H1 (cell line): ENCODE measurements at regions not wholly inside any gene's neighbourhood (a gene's known extent, or its start where the extent isn't known, plus 50 kb on each side); places are given as distances from the start of the nearest gene placed in this dataset.

Source experiments
- CTCF ChIA-PET: fragments of 300-600 bp; sonication (Branson Sonifier 250); formaldehyde crosslinking; loops from one replicate; lab custom pipeline; 2021; ENCODE audit not compliant: partially characterized antibody; lab: Charles Lee
- POLR2A ChIA-PET: fragments of 300-600 bp; sonication (Branson Sonifier 250); formaldehyde crosslinking; loops from one replicate; lab custom pipeline; 2021; ENCODE audit warnings: inconsistent platforms; ENCODE audit not compliant: partially characterized antibody; lab: Charles Lee
- DNase-seq, 2 experiments: peaks; one replicate each; pipeline versions ENCODE4 v3.0.0 to v3.0.0-alpha.2; 2010 to 2022; ENCODE audit warnings: low spot score in 2 of 2, low read depth in 1 of 2, mixed read lengths in 1 of 2
- FAIRE-seq: peaks from 2 replicates; lab custom pipeline; 2011; peaks lifted over from hg19 to GRCh38; lab: Jason Lieb, UNC
- H2AFZ ChIP-seq: 2 replicates; pipeline ENCODE4 v1.8.1; 2012; ENCODE audit warnings: low read length, inconsistent platforms
- H2AK5ac ChIP-seq: 2 replicates; pipeline ENCODE4 v1.6.1; 2013; ENCODE audit warnings: low read depth, low read length
- H2BK120ac ChIP-seq: replicated peaks from 2 replicates; pipeline ENCODE3; 2013; ENCODE audit warnings: low read depth, low read length, inconsistent platforms
- H2BK12ac ChIP-seq: 2 replicates; pipeline ENCODE4 v1.6.1; 2013; ENCODE audit warnings: low read depth, low read length
- H2BK15ac ChIP-seq: 2 replicates; pipeline ENCODE4 v1.6.1; 2013; ENCODE audit warnings: low read length
- H2BK20ac ChIP-seq: 2 replicates; pipeline ENCODE4 v1.6.1; 2013; ENCODE audit warnings: low read length
- H2BK5ac ChIP-seq: 2 replicates; pipeline ENCODE4 v1.6.1; 2013; ENCODE audit warnings: low read depth, low read length
- H3K14ac ChIP-seq: 2 replicates; pipeline ENCODE4 v1.6.1; 2013; ENCODE audit warnings: inconsistent platforms; ENCODE audit not compliant: insufficient read length
- H3K18ac ChIP-seq: 2 replicates; pipeline ENCODE4 v1.6.1; 2013; ENCODE audit warnings: low read length; ENCODE audit errors: extremely low read depth
- H3K23ac ChIP-seq: 2 replicates; pipeline ENCODE4 v1.6.1; 2013; ENCODE audit warnings: inconsistent platforms; ENCODE audit not compliant: insufficient read length
- H3K23me2 ChIP-seq: 2 replicates; pipeline ENCODE4 v1.6.1; 2013; ENCODE audit warnings: low read depth, low read length
- H3K27ac ChIP-seq: 2 replicates; pipeline ENCODE4 v1.6.1; 2011; ENCODE audit warnings: low read depth, low read length, inconsistent platforms
- H3K27me3 ChIP-seq, 4 experiments: replicated peaks in 1 of 4; 1 replicate in 1 of 4; 2 replicates in 3 of 4; pipeline versions ENCODE4 v1.6.1 to v1.8.1; 2011 to 2013; ENCODE audit warnings: low read length in 3 of 4, mild to moderate bottlenecking in 3 of 4, inconsistent platforms in 2 of 4, mixed read lengths in 2 of 4, moderate library complexity in 1 of 4; ENCODE audit not compliant: control insufficient read depth in 3 of 4, insufficient read depth in 3 of 4; ENCODE audit errors: extremely low read depth in 1 of 4
- H3K36me3 ChIP-seq, 4 experiments: 2 replicates each; pipeline versions ENCODE4 v1.6.1 to v1.8.1; 2011 to 2013; ENCODE audit warnings: mild to moderate bottlenecking in 4 of 4, low read length in 3 of 4, moderate library complexity in 2 of 4, control low read depth in 1 of 4, inconsistent platforms in 1 of 4; ENCODE audit not compliant: insufficient read depth in 4 of 4, control insufficient read depth in 2 of 4
- H3K4ac ChIP-seq: replicated peaks from 2 replicates; pipeline ENCODE3; 2013; ENCODE audit warnings: low read length, low read depth, mixed read lengths, inconsistent platforms; ENCODE audit not compliant: insufficient read length
- H3K4me1 ChIP-seq, 4 experiments: replicated peaks in 1 of 4; 1 replicate in 1 of 4; 2 replicates in 3 of 4; pipeline versions ENCODE4 v1.6.1 to v1.8.1; 2011 to 2013; ENCODE audit warnings: low read length in 3 of 4, inconsistent platforms in 2 of 4, mixed read lengths in 1 of 4; ENCODE audit not compliant: insufficient read depth in 4 of 4, control insufficient read depth in 3 of 4
- H3K4me2 ChIP-seq, 2 experiments: 2 replicates each; pipeline versions ENCODE4 v1.6.1 to v1.8.1; 2011 to 2013; ENCODE audit warnings: low read depth in 2 of 2, low read length in 2 of 2, control low read depth in 1 of 2, inconsistent platforms in 1 of 2, mild to moderate bottlenecking in 1 of 2; ENCODE audit not compliant: insufficient read depth in 1 of 2
- H3K4me3 ChIP-seq, 4 experiments: fragments of 200-600, 300-600 bp in 1 of 4; sonication (generic), shearing (Covaris generic), sonication (Bioruptor Twin) in 1 of 4; 2 replicates each; pipeline versions ENCODE4 v1.5.1 to v1.8.1; 2011 to 2016; ENCODE audit warnings: low read length in 4 of 4, low read depth in 3 of 4, control low read depth in 2 of 4, inconsistent platforms in 2 of 4, mild to moderate bottlenecking in 2 of 4, mixed read lengths in 1 of 4, moderate library complexity in 1 of 4; ENCODE audit not compliant: insufficient read depth in 2 of 4; ENCODE audit errors: extremely low read depth in 1 of 4
- H3K56ac ChIP-seq: replicated peaks from 2 replicates; pipeline ENCODE3; 2013; ENCODE audit warnings: low read depth, mild to moderate bottlenecking, mixed read lengths, low read length, inconsistent platforms; ENCODE audit not compliant: insufficient read length
- H3K79me1 ChIP-seq: 2 replicates; pipeline ENCODE4 v1.6.1; 2013; ENCODE audit warnings: low read depth, low read length, control low read depth
- H3K79me2 ChIP-seq, 2 experiments: 2 replicates each; pipeline versions ENCODE4 v1.6.1 to v1.8.1; 2012 to 2013; ENCODE audit warnings: low read length in 2 of 2, mild to moderate bottlenecking in 2 of 2, inconsistent platforms in 1 of 2; ENCODE audit not compliant: insufficient read depth in 2 of 2, control insufficient read depth in 1 of 2
- H3K9ac ChIP-seq, 4 experiments: replicated peaks in 1 of 4; 1 replicate in 1 of 4; 2 replicates in 3 of 4; pipeline versions ENCODE4 v1.6.1 to v1.8.1; 2011 to 2013; ENCODE audit warnings: low read depth in 3 of 4, low read length in 3 of 4, control low read depth in 2 of 4, mild to moderate bottlenecking in 2 of 4, moderate library complexity in 2 of 4, inconsistent platforms in 1 of 4; ENCODE audit errors: extremely low read depth in 1 of 4
- H3K9me3 ChIP-seq, 2 experiments: 2 replicates each; pipeline versions ENCODE4 v1.6.1 to v1.8.1; 2012 to 2013; ENCODE audit warnings: mild to moderate bottlenecking in 2 of 2, moderate library complexity in 2 of 2, control low read depth in 1 of 2, inconsistent platforms in 1 of 2, low read depth in 1 of 2, low read length in 1 of 2, mixed read lengths in 1 of 2; ENCODE audit not compliant: insufficient read depth in 2 of 2
- H4K20me1 ChIP-seq, 2 experiments: replicated peaks in 1 of 2; 2 replicates each; pipeline versions ENCODE3 to v1.8.1; 2011 to 2013; ENCODE audit warnings: inconsistent platforms in 2 of 2, low read length in 2 of 2, mild to moderate bottlenecking in 1 of 2; ENCODE audit not compliant: insufficient read depth in 2 of 2, control insufficient read depth in 1 of 2
- H4K5ac ChIP-seq: 2 replicates; pipeline ENCODE4 v1.6.1; 2013; ENCODE audit warnings: low read length, low read depth, mixed read lengths, inconsistent platforms; ENCODE audit not compliant: insufficient read length
- H4K8ac ChIP-seq: 2 replicates; pipeline ENCODE4 v1.8.0; 2013; ENCODE audit warnings: mild to moderate bottlenecking, moderate library complexity, low read length, inconsistent platforms; ENCODE audit not compliant: insufficient read depth; ENCODE audit errors: extremely low read depth
- H4K91ac ChIP-seq: replicated peaks from 2 replicates; pipeline ENCODE3; 2013; ENCODE audit warnings: low read length, mixed read lengths, inconsistent platforms; ENCODE audit not compliant: insufficient read length
- CEBPB ChIP-seq: IDR thresholded peaks from 2 replicates; pipeline ENCODE4 v1.6.1; 2012; ENCODE audit warnings: low read depth, low read length
- KDM4A ChIP-seq: IDR thresholded peaks from one replicate; pipeline ENCODE4 v1.7.1; 2012; ENCODE audit warnings: low read depth, mild to moderate bottlenecking, moderate library complexity, low read length, inconsistent platforms; ENCODE audit not compliant: severe bottlenecking
- RXRA ChIP-seq: IDR thresholded peaks from 2 replicates; pipeline ENCODE4 v1.6.1; 2011; ENCODE audit warnings: low read depth, mild to moderate bottlenecking, low read length, moderate library complexity; ENCODE audit not compliant: insufficient read depth
- TEAD4 ChIP-seq: IDR thresholded peaks from 2 replicates; pipeline ENCODE4 v1.6.1; 2012; ENCODE audit warnings: low read depth, low read length, inconsistent platforms, mixed read lengths
- WGBS, 2 experiments: shearing (Covaris generic) in 1 of 2; methylation state at CpG; one replicate each; pipeline versions ENCODE4 v1.1.6 to v1.1.7; 2013 to 2015; ENCODE audit warnings: low lambda C conversion rate in 2 of 2, mixed read lengths in 2 of 2, inconsistent platforms in 1 of 2, low coverage in 1 of 2, missing lambda C conversion rate in 1 of 2; ENCODE audit not compliant: insufficient replicate concordance in 2 of 2, insufficient coverage in 1 of 2, insufficient read length in 1 of 2; ENCODE audit errors: extremely low coverage in 1 of 2, missing lambda C conversion rate in 1 of 2; 5-methylcytosine and 5-hydroxymethylcytosine counted together
- TF ChIP-seq, protein P1 (sequence below): IDR thresholded peaks from 2 replicates; pipeline ENCODE4 v1.6.1; 2011; ENCODE audit warnings: low read depth, mild to moderate bottlenecking, low read length; ENCODE audit not compliant: insufficient read depth

DNA sequence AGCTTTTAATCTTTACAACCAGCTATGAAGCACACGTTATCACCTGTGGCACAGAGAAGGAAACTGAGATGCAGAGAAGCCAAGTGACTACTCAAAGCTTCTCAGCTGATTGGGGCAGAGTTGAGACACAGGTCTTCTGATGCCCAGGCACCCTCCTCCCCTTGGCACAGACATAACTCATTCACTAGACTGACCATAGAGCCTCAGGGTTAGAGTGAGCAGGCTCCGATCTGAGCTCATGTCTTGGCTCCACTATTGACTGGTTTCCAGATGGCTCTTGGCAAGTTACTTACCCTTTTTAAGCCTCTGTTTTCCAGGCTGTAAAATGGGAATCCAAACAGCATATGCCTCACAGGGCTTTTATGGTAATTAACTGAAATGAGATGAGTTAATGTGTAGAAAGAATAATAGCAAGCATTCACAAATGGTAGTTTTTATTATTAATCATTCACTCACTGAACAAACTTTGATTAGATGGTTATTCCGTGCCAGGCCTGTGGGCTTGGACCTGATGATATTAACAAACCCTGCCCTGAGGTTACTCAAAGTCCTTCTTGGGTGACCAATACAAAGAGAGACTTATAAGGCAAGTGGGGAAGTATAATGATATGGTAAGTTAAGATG is 184.3 kb downstream of the ANXA2 start:
- Histone ChIP-seq H3K4me3 (no peak overlapping the region), H3K4ac (no peak overlapping the region), H4K5ac (no peak overlapping the region), H3K27me3 (no peaks in the 10 kb centered on the region), H3K9me3 (no peaks in the 10 kb centered on the region), H2BK12ac (no peak overlapping the region), H2BK15ac (no peak overlapping the region), H3K4me2 (no peak overlapping the region), H3K9ac (no peak overlapping the region), H3K79me2 (no peaks in the 10 kb centered on the region), H2AFZ (no peak overlapping the region), H3K14ac (no peak overlapping the region), H3K23ac (no peak overlapping the region), H3K56ac (no peak overlapping the region), H4K91ac (no peak overlapping the region), H2BK20ac (no peak overlapping the region), H4K20me1 (no peaks in the 10 kb centered on the region), H3K23me2 (no peaks in the 10 kb centered on the region), H4K8ac (no peak overlapping the region), H3K4me1 (no peaks in the 10 kb centered on the region), H2BK120ac (no peak overlapping the region), H3K18ac (no peak overlapping the region), H3K79me1 (no peaks in the 10 kb centered on the region), H2BK5ac (no peak overlapping the region), H2AK5ac (no peak overlapping the region), H3K27ac (no peak overlapping the region), H3K36me3 (no peaks in the 10 kb centered on the region)
- TF ChIP-seq, protein P1, sequence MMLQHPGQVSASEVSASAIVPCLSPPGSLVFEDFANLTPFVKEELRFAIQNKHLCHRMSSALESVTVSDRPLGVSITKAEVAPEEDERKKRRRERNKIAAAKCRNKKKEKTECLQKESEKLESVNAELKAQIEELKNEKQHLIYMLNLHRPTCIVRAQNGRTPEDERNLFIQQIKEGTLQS, result no peak
- TF ChIP-seq KDM4A (no peak), CEBPB (no peak), TEAD4 (no peak), RXRA (no peak)
- no peak for FAIRE-seq
- WGBS, 2 experiments, result 95% methylated on average over 3 of the region's 3 CpGs; no CpG with 5 or more reads in 1 of the 2 experiments
- DNase-seq, result no peak
- ChIA-PET POLR2A (no interaction called here), CTCF (interaction anchor here (0.6 to 8.3 kb wide), 9 partner anchors 11 to 472 kb away, joined by 3 to 58 read pairs (median 4); no protein-coding TSS in a partner anchor)
